HL-60 (cell line): ENCODE measurements at regions not wholly inside any gene's neighbourhood (a gene's known extent, or its start where the extent isn't known, plus 50 kb on each side); places are given as distances from the start of the nearest gene placed in this dataset.

Experiments
- CTCF ChIP-seq: IDR thresholded peaks from one replicate; pipeline ENCODE4 v1.5.1; 2011; ENCODE audit warnings: low read length, control low read depth, inconsistent platforms; ENCODE audit not compliant: insufficient read depth
- SPI1 ChIP-seq: IDR thresholded peaks from 2 replicates; pipeline ENCODE4 v1.6.1; 2012; ENCODE audit warnings: low read depth, mild to moderate bottlenecking, borderline replicate concordance

GRCh38 chr1:190864013-190864641 lies 386.5 kb upstream of the BRINP3 start:
- no peak for TF ChIP-seq SPI1
- TF ChIP-seq CTCF = no peak
